DOHH2 (cell line): ENCODE measurements at regions not wholly inside any gene's neighbourhood (a gene's known extent, or its start where the extent isn't known, plus 50 kb on each side); places are given as distances from the start of the nearest gene placed in this dataset.

Source experiments
- EZH2phosphoT487 ChIP-seq: fragments of 200-600 bp; sonication (generic); IDR thresholded peaks from 2 replicates; pipeline ENCODE4 v1.6.1; 2017; ENCODE audit warnings: borderline replicate concordance, mild to moderate bottlenecking, antibody characterized with exemption, low read length, moderate library complexity, mixed read lengths
- TF ChIP-seq, protein P1 (sequence below): fragments of 200-600 bp; sonication (generic); IDR thresholded peaks from one replicate; pipeline ENCODE4 v1.5.1; 2014; ENCODE audit warnings: antibody characterized with exemption, mild to moderate bottlenecking, low read depth, low read length; ENCODE audit not compliant: poor library complexity, severe bottlenecking

GRCh38 chr13:107587681-107588080 lies 627.7 kb downstream of the LIG4 start:
- TF ChIP-seq, protein P1, sequence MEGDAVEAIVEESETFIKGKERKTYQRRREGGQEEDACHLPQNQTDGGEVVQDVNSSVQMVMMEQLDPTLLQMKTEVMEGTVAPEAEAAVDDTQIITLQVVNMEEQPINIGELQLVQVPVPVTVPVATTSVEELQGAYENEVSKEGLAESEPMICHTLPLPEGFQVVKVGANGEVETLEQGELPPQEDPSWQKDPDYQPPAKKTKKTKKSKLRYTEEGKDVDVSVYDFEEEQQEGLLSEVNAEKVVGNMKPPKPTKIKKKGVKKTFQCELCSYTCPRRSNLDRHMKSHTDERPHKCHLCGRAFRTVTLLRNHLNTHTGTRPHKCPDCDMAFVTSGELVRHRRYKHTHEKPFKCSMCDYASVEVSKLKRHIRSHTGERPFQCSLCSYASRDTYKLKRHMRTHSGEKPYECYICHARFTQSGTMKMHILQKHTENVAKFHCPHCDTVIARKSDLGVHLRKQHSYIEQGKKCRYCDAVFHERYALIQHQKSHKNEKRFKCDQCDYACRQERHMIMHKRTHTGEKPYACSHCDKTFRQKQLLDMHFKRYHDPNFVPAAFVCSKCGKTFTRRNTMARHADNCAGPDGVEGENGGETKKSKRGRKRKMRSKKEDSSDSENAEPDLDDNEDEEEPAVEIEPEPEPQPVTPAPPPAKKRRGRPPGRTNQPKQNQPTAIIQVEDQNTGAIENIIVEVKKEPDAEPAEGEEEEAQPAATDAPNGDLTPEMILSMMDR: no peak
- no peak for TF ChIP-seq EZH2phosphoT487
